GM21825 (cell line): ENCODE measurements at regions not wholly inside any gene's neighbourhood (a gene's known extent, or its start where the extent isn't known, plus 50 kb on each side); places are given as distances from the start of the nearest gene placed in this dataset.
"Not testable (repeated sequence)": the region's sequence is repeated elsewhere in the genome, so short reads cannot be mapped to it uniquely, and the experiment has no call there.

Source experiments
- ATAC-seq: cut with Tn5 transposase; IDR thresholded peaks from one replicate; pipeline ENCODE4 v1.9.1; 2021; ENCODE audit warnings: mild to moderate bottlenecking, moderate library complexity; ENCODE audit not compliant: unreplicated experiment

DNA sequence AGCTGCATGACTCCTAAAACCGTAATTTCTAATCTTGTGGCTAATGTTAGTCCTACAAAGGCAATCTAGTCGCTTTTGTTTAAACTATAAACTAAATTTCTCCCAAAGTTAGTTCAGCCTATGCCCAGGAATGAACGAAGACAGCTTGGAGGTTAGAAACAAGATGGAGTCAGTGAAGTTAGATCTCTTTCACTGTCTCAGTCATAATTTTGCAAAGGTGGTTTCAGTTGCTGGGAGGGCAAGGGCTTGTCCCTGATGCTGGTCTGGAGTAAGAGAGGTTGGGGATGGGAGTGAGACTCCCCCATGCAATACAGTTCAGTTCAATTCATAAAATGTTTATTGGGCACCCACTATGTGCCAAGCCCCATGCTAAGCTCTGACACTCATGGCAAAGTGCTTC, 362.1 kb downstream of the TYW1 start:
- ATAC-seq = not testable (repeated sequence)

DNA sequence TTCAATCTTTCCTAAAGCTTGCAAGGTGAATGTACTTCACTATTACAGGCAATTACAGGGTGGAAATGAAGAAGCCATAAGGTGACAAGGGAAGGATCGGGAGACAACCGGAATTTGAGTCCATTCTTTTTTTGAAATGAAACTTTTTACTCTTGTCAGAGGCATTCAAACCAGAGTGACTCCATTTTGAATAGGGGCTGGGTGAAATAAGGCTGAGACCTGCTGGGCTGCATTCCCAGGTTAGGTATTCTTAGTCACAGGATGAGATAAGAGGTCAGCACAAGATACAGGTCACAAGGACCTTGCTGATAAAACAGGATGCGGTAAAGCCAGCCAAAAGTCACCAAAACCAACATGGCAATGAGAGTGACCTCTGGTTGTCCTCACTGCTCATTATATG, 363.3 kb downstream of the TYW1 start:
- ATAC-seq = no peak

- ATAC-seq = no peak
Measured at GRCh38 chr7:67361150-67361549, 364.5 kb downstream of the TYW1 start.

DNA sequence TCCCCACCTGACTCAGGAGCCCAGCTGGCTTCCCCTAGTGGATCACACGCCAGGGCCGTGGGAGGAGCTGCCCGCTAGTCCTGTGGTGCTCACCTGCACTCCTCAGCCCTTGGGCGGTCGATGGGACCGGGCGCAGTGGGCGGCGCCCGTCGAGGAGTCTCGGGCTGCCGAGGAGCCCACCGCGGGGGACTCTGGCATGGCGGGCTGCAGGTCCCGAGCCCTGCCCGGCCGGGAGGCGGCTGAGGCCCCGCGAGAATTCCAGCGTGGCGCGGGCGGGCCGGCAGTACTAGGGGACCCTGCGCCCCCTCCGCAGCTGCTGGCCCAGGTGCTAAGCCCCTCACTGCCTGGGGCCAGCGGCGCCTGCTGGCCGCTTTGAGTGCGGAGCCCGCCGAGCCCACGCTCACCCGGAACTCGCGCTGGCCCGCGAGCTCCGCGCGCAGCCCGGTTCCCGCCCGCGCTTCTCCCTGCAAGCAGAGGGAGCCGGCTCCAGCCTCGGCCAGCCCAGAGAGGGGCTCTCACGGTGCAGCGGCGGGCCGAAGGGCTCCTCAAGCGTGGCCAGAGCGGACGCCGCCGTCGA, 367.9 kb downstream of the TYW1 start:
- ATAC-seq = no peak

DNA sequence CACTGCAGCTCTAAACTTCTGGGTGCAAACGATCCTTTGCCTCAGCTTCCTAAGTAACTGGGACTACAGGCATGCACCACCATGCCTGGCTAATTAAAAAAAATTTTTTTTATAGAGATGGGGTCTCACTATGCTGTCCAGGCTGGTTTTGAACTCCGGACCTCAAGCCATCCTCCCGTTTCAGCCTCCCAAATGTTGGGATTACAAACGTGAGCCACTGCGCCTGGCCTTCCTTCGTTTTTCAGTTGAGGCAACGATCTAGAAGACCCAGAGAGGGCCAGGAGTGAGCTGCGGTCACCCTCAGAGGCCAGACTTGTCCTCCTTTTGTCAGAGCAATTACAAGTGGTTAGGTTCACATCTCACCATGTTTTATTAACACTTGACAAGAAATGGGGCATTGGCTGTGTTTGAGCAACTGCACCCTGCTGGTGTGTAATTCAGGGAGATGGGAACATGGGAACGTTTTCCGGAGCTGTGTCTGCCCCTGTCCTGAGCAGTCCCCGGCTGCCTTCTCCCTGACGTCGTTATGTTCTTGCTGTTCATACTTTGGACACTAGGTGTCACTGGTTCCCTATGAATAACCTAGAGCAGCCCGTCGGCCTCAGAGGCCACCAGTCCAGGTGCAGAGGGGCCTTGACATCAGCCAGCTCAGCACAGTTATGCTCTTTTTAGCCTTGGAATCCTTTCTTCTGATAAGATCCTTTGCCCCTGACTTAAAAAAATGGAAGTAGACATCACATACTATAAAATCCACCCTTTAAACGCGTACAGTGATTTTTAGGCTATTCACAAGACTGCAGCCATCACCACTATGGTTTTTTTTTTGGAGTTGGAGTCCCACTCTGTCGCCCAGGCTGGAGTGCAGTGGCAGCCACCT, 375.0 kb downstream of the TYW1 start:
- ATAC-seq = peak; percentile 90

- not testable (repeated sequence) for ATAC-seq
Measured at GRCh38 chr7:67373389-67373788, 376.8 kb downstream of the TYW1 start.

GRCh38 chr7:67375427-67375826, 378.8 kb downstream of the TYW1 start:
- no peak for ATAC-seq

GRCh38 chr7:67377939-67378862, 381.6 kb downstream of the TYW1 start:
- ATAC-seq = peak; percentile 74

GRCh38 chr7:67380326-67380725, 383.7 kb downstream of the TYW1 start:
- ATAC-seq = no peak

GRCh38 chr7:67380858-67381257, 384.2 kb downstream of the TYW1 start:
- ATAC-seq = no peak

- ATAC-seq = no peak
Measured at GRCh38 chr7:67387851-67388250, 391.2 kb downstream of the TYW1 start.

GRCh38 chr7:67391168-67391567, 394.5 kb downstream of the TYW1 start:
- ATAC-seq = no peak

DNA sequence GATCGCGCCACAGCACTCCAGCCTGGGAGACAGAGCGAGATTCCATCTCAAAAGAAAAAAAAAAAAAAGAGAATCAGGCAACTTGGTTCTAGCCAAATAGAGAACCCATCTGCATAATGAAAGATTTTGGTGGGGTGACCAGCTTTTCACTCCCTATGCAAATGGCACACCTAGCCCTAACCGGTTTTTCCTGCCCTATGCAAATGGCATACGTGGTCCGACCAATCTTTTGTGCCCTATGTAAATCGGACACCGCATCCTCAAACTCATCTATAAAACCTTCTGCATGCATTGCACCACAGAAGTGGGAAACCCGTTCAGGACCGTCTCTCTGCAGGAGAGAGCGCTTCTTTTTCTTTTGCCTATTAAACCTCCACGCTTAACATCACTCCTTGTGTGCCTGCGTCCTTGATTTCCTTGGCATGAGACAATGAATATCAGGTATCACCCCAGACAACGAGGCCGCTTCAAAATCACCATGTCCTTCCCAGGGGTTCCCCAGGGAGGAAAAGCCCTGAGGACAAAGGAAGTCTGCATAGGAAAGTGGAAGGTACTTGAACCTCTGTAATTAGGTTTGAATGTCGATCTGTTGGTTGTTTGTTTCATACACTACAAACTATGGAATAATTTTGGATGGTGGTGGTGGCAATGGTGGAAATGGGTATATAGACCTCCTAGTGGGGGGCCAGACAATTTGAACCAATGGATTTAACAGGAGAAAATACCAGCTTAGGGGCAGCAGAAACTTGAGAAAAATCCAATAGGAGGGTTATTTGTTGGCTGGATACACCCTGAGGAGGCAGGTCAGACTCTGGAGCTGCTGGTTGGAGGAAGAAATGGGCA, 396.2 kb downstream of the TYW1 start:
- no peak for ATAC-seq

- no peak for ATAC-seq
Measured at GRCh38 chr7:67393903-67394302, 397.3 kb downstream of the TYW1 start.

DNA sequence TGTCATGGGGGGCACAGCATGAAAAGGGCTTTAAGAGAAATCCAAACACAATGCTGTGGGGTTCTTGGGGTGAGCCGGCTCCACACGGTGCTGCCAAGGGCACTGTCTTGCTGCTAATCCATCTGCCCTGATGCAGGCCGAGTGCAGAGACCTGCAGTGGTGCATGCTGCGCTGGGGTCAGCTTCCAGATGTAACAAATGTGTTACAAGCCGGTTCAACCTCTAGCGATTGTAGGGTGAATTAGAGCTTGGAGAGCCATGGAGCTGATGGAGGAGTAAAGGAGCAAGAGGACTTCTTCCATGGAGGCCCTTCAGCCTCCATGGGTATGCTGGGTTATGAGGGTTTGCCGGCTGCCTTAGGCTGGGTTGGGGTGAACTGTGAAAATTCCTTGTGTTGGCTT, 402.3 kb downstream of the TYW1 start:
- no peak for ATAC-seq

DNA sequence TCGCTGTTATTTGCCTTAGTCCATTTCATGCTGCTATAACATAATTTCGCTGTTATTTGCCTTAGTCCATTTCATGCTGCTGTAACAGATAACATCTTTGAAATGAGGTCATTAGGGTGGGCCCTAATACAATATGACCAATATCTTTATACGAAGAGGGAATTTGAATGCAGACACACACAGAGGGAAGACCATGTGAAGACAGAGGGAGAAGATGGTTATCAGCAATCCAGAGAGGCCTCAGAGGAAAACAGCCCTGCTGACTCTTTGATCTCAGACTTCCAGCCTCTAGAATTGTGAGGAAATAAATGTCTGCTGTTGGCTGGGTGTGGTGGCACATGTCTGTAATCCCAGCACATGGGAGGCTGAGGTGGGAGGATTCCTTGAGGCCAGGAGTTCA, 404.9 kb downstream of the TYW1 start:
- ATAC-seq = no peak

- no peak for ATAC-seq
Measured at GRCh38 chr7:67402280-67402679, 405.6 kb downstream of the TYW1 start.

DNA sequence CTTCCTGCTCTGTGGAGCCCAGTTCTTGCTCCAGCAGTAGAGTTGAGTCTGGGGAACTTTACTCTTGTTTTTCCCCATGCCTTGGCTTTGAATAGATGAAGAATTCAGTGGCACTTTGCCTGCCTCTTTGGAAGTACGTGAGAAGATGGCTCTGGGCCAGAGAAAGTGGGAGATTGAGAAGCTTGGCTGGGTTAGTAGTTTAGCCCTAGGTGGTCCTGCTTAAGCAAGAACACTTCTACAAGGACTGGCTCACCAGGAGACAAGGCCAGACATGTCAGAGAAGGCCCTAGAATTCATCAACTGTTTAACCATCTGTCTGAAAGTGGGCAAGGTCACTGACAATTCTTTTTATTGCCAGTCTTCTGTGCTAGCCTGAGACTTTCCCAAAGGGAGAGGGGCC, 410.3 kb downstream of the TYW1 start:
- ATAC-seq = no peak

DNA sequence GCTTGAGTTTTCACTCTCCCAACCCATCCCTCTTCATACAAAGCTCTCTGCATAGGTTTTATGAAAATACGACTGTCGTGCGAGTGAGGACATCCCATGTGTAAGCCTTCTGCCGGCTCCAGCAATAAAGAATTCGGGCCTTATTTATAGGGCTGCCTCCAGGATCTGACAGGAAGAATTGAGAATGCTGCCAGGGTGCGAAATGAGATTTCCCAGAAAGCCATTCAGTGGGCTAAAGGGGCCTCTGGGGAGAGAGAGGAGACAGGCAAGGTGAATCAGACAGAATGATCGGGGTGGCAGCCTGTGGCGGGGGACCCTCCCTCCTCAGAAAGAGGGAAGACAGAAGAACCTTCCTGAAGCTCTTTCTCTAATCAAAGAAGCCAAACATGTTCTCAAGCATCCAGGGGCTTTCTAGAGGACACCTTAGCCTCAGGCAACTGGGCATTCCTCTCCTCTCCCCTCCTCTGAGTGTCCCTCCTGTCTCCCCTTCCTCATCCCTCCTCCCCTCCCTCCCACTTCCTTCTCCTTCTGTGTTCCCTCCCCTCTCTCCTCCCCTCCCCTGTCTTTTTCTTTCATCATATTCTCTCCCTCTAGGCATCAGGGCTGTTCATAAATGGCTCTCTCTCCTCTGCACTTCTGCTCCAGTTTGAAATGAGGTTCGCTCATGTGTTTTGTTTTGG, 410.9 kb downstream of the TYW1 start:
- no peak for ATAC-seq

DNA sequence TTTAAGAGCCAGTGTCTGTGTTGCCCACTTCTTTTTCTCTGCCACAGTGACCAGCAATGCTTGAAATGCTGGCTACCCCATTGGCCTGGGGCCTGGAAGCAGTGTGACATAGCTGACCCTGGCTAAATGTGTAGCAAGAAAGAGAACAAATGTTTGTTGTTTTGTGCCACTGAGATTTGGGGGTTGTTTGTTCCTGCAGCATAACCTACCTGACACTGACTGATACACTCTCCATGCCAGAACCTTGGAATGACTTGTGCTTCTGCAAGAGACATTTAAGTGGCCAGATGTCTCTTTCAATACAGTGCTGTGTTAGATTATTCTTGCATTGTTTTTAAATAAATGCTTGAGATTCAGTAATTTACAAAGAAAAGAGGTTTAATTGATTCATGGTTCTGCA, 411.5 kb downstream of the TYW1 start:
- ATAC-seq = no peak
